EH (cell line): ENCODE measurements at regions not wholly inside any gene's neighbourhood (a gene's known extent, or its start where the extent isn't known, plus 50 kb on each side); places are given as distances from the start of the nearest gene placed in this dataset.
"Not testable (repeated sequence)": the region's sequence is repeated elsewhere in the genome, so short reads cannot be mapped to it uniquely, and the experiment has no call there.

Experiments
- DNase-seq: peaks from one replicate; pipeline ENCODE4 v3.0.0-alpha.2; 2015; ENCODE audit warnings: low read depth

DNA sequence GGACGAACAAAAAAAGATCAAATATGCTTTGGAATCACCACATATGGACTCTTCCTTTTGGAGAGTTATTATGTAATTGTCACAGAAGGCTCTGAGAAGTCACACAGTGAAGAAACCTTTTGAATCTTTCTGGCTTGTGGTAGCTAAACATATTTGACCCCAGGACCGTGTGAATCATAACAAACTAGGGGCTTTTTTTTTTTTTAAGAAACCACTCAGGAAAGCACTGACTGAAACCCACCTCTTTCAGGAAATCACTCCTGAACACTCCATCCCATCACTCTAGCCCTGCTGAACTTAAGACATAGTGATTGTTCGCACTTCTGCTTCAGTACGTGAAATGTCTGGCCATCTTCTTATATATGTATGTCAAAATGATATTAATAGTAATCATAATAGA is 495.9 kb upstream of the ARID1B start:
- DNase-seq, result no peak

DNA sequence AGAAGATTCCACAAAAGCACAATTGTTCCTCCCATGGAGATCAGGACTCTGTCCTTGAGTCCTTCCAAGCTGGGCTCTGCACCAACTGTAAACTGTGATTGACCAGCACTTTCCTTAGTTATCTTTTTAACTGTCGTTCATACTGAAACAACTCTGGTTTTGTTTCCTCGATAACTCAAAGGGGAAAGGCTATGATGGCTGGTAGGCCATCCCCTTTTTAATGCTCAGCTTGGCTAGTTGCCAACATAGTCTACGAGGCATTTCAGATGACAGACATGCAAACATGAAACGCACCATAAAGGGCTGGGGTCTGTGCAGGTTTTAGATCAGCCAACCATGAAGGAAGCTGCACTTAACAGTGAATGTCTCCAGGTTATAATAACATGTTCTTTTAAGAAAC is 497.1 kb upstream of the ARID1B start:
- DNase-seq, result no peak

DNA sequence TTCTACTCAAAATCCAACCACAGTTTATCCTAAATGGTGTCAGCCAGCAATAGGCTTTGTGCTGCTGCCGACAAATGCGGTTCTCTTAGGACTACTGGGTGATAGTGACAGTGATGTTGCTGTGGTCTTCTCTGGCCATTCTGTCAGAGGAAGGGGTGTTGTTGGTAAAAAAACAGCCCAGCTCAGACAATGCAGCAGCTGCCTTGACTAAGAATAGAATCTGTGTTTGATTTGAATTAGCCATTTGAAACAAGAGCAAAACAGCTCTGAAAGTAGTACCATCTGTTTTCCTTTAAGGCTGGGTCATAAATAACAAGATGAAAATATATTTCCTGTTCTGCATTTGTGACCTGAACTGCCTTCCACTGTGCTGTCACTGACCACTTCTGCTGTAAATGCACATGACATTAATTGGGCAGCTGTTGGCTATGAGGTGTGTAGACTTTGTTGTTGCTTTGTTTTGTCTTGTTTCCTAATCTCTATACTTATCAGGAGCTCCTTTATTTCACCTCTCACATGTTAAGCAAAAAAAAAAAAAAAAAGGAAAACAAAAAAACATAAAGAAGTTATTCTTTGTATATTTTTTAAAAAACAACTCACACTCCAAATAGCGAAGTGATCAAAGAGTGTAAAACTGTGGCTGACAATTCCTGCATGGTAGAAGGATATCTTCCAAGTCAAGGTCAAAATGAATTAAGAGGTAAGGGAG is 497.8 kb upstream of the ARID1B start:
- peak; percentile 1 for DNase-seq

DNA sequence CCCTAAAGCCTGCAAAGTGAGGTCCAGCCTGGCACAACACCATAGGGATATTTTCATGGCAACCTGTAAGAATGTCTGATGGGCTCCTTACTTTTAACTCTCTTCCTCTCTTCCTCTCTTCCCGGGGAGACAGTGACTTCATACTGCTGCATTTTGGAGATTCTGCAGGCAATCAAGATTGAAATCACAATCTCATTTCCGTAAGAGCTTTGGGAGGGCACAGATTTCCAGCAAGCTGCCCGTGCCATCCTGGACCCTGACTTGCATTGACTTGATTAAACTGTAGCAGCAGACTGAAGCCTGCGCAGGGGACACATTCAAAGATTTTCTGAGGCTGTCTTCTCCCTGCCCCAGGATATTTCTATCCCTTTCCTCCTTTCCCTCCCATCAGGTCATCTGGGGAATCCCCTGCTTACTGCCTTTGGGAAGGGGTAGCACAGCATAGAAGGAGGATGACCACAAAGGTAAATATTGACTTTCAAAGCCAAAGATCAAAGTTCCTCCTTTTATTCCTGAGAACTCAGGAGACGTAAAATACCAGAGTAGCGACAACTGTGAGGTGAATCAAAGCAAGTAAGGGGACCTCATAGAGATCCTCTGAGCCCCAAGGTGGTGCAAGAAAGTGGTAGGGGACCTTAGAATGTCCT is 504.0 kb upstream of the ARID1B start:
- no peak for DNase-seq

DNA sequence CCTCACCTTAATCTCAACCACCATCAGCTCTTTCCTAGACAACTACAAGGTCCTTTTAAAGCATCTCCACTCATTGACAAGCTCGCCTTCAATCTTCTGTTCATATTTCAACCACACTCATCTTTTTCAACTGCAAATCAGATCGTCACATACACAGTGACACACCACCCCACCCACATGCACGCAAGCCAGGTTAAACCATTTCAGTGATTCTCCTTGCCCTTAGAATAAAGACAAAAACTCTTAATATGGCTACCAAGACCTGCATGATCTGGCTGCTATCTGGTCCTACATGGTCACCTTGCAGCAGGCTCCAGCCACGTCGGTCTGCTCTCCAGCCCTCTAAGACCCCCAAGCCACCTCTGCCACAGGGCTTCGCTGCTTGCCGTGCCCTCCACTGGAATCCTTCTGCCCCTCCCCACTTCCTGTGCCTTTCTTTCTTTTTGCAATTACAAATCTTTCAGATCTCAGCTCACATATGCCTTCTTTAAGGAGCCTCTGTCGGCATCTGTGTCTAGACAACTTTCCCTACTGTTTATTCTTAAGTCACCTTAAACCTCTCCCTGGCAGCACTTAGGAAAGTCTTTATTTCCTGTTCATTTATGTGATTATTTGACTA is 507.3 kb upstream of the ARID1B start:
- no peak for DNase-seq

DNA sequence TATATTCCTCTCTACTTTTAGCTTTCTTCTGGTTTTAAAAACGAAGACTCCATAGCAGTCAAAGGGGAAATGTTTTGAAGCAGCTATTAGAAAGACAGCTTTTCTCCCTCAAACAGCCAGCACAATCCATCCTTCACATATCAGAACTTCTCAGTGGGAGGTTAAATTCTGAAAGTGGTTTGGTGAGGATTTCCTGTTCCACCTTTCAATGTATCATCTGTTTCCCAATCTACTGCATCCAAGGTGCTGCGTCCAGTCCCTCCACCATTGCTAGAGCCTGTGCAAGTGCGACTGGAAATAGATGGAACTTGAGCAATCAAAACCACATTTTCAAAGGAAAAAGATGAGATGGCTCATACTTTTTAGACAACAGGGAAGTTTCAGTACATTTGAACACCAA is 508.3 kb upstream of the ARID1B start:
- no peak for DNase-seq

- no peak for DNase-seq
Measured at GRCh38 chr6:156262014-156262413, 515.2 kb upstream of the ARID1B start.

- no peak for DNase-seq
Measured at GRCh38 chr6:156260815-156261214, 516.4 kb upstream of the ARID1B start.

DNA sequence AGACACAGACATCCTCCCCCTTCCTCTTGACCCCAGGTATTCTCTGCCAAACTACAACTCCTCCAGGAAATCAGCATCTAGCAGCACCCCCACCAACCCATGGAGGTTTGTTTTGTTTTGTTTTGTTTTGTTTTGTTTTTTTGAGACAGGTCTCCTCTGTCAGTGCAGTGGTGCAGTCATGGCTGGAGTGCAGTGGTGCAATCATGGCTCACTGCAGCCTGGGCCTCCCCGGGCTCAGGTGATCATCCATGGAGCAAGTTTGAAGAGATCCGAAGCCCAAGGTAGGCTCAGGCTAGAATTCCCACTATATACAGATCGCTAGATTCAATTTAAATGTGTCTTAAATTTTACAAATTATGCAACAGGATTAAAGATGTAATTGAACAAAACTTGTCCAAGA is 518.2 kb upstream of the ARID1B start:
- no peak for DNase-seq

GRCh38 chr6:156256161-156256560 is 521.0 kb upstream of the ARID1B start:
- no peak for DNase-seq

DNA sequence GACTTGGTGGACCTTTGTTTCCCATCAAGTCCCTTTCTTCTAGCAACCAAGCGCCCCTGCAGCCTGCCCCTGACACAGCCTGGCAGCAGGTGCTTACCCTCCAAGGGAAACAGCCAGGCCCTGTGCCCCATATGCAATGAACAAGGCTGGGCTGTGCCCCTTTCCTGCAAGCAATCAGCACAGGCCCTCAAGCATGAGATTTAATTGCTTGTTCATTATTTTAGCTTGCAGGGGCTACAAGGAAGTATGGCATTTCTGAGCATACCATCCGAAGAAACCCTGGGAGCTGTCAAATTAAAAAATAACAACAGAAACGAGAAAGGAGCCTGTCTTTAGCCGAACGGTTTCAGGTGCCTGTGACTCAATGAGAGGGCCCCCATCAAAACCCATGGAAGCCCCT is 522.9 kb upstream of the ARID1B start:
- DNase-seq, result no peak

DNA sequence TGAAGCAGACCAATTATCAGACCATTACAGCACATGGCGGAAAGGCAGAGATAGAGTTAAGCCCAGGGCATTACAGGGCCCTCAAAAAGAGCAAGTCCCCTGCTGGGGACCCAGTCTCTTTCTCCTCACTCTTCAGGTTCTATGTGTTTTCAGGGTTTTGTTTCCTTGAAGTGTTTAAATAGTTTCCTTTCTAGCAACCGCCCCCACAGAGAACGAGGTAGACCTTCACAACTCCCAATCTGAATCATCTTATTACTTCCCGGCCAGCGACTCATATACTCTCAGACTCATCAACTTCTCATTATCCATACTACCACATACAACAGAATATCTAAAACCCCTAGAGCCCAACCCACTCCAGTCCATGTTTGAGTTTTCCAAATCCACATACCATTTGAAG is 526.6 kb upstream of the ARID1B start:
- no peak for DNase-seq

GRCh38 chr6:156242206-156242605 is 535.0 kb upstream of the ARID1B start:
- no peak for DNase-seq

GRCh38 chr6:156231026-156231765 is 546.0 kb upstream of the ARID1B start:
- DNase-seq, result no peak

DNA sequence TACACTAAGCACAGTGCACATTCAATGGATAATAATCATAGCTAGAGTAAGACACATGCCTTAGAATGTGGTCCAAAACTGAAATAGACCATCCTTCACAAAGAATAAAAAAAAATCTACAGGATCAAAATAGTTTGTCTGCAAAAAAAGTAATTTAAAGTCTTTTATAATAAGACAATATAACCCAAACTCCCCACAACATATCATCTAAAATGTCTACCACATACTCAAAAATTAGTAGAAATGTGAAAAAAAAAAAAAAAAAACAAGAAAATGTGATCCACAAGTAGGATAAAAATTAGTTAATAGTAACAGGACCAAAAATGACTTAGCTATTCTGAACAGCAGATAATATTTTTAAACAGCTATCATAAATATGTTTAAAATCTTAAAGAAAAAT is 557.2 kb upstream of the ARID1B start:
- no peak for DNase-seq

- DNase-seq, result no peak
Measured at GRCh38 chr6:156205678-156206077, 571.5 kb upstream of the ARID1B start.

- DNase-seq, result no peak
Measured at GRCh38 chr6:156199182-156199581, 578.0 kb upstream of the ARID1B start.

DNA sequence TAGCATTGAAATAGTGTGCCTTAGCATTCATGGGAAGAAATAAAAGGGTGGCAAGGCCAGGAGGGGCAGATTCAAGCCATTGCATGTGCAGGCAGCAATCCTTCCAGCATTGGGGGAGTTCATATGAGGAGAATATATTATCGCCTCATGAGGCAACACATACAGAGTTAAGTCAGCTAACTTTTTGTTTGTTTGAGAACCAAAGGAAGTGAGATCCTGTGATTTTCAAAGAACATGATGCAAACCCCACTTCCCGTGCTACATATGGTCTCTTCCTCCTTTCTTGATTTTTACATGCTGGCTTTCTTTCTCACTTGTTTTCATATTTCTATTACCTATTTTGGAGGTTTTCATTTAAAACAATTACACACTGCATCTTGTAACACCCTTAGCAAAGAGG is 579.7 kb upstream of the ARID1B start:
- DNase-seq, result no peak

DNA sequence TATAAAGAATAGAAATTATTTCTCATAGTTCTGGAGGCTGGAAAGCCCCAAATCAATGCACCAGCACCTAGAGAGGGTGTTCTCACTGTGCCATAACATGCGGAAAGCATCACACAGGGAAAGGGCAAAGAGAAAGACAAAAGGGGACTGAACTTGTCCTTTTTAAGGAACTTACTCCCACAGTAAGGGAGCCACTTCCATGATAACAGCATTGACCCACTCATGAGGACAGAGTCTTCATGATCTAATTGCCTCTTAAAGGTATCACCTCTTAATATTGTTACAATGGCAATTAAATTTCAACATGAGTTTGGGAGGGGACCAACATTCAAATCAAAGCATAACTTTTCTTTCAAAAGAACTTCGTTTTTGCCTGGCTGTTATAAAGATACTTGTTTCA is 582.2 kb upstream of the ARID1B start:
- DNase-seq, result no peak

- no peak for DNase-seq
Measured at GRCh38 chr6:156193381-156193780, 583.8 kb upstream of the ARID1B start.

DNA sequence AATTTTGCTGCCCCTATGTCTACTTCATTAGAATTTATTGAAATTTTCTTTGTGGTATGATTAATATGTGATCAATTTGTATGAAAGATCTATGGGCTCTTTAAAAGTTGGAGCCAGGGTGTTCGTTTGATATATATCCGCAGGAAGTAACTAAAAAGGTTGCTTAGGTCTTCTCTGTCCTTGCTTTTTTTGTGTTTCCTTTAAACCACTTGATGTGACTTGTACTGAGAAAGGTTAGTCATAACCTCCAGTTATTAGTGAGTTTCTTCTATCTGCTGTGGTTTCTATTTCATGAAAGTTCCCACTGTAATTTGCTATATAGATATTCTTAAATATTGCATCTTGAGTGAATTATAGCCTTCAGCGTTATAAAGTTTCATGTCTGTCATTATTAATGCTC is 585.3 kb upstream of the ARID1B start:
- DNase-seq, result no peak

- DNase-seq, result not testable (repeated sequence)
Measured at GRCh38 chr6:156191390-156191789, 585.8 kb upstream of the ARID1B start.

DNA sequence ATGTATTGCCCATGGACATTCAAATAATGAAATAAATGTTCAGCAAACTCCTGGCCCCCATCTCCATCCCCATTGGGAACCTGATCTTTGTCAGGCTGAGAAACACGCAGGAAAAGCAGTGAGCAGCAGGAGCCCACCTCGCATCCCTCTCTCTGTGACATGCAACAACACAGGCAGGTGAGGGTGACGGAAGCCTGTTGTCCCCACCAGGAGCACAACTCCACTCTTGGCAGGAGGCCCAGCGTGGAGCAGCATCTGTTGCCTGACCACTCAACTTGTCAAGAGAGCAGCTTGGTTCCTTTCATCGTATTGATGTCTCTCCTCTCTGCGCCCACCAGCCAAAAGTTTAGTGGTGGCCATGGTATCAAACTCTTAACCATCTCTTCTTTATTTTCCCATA is 586.9 kb upstream of the ARID1B start:
- DNase-seq, result no peak
